CMK (cell line): ENCODE measurements at regions not wholly inside any gene's neighbourhood (a gene's known extent, or its start where the extent isn't known, plus 50 kb on each side); places are given as distances from the start of the nearest gene placed in this dataset.
"Not testable (repeated sequence)": the region's sequence is repeated elsewhere in the genome, so short reads cannot be mapped to it uniquely, and the experiment has no call there.

ENCODE experiments used
- DNase-seq: peaks from one replicate; pipeline ENCODE4 v3.0.0-alpha.2; 2010; ENCODE audit warnings: low read depth

DNA sequence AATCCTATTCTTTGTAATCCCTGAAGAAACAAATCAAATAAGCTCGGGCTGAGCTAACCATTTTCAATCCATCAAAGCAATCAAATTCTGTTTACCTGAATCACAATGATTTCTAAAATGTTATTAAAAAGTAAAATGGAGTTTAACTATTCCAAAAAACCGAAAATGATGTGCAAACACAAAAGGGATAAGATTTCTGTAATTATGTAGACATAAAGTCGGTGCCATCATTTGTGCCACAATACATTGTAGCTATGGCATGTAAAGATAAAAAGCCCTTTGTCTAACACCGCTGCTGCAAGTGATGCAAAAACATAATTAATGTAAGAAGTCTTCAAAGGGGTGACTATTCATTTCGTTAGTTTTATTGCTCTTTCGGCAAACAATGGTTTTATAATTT, 125.1 kb upstream of the FAM204A start:
- no peak for DNase-seq

DNA sequence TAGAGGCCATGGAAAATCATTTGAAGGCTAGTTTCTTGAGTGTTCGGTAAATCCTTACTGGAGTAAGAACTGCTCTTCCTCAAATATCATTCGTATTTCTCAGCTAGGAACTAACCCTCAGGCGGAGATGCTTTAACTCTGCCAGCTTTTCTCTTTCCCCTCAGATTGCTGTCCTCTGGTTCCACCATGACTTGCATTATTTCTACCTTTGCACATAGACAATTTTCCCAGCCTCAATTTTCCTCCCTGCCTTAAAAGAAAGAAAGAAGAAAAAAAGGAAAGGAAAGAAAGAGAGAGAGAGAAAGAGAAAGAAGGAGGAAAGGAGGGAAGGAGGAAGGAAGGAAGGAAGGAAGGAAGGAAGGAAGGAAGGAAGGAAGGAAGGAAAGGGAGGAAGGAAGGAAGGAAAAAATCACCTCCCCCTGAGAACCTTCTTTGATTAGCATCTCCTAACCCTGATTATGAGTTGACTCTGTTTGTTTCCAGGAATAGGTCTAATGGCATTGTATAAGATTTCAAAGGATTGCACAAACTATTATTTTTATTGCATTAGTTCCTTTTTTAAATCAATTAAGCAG, 123.3 kb upstream of the FAM204A start:
- no peak for DNase-seq

- DNase-seq = no peak
Observed at GRCh38 chr10:118463740-118464139, 121.6 kb upstream of the FAM204A start.

DNA sequence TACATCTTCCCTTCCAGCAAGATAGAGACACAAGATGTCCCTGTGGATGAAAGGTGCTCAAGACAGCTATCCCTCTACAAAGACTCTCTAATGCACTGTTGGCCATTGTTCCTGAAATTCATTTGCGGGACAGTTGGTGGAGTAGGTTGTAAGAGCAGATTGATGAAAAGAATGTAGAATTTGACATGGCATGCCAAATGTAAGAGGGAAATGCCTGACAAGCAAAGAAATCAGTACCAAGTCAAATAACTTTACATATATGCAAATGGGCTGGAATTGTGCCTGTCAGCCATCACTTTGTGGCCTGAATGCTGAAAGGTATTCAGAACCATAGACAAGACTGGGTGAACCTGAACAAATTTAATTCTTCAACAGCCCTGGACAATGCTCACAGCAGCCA, 120.3 kb upstream of the FAM204A start:
- DNase-seq = no peak

DNA sequence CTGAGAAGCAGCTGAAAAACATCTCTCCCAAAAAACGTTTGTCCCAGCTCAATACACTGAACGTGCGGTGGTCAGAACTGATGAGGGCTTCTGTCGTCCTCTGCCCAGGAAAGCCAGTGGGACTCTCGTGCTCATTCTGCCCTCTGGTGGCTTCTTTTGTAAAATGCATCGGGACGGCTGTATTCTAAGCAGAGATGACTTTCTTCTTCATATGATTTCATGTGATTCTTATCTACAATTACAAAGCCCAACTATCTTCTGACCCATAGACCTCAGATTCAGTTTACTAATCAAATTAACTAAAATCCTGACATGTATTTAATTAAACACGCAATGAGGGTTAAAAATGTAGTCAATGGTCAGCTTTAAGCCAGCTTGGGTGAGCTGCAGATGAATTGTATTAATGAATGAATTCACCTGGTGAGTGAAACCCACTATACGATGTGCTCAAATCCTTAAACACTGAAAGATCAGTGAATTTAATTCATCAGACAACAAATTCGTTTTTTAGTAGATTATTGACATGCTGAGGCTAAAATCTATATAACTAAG, 117.6 kb upstream of the FAM204A start:
- DNase-seq = peak; percentile 11

GRCh38 chr10:118458957-118459641, 117.0 kb upstream of the FAM204A start:
- DNase-seq = no peak

DNA sequence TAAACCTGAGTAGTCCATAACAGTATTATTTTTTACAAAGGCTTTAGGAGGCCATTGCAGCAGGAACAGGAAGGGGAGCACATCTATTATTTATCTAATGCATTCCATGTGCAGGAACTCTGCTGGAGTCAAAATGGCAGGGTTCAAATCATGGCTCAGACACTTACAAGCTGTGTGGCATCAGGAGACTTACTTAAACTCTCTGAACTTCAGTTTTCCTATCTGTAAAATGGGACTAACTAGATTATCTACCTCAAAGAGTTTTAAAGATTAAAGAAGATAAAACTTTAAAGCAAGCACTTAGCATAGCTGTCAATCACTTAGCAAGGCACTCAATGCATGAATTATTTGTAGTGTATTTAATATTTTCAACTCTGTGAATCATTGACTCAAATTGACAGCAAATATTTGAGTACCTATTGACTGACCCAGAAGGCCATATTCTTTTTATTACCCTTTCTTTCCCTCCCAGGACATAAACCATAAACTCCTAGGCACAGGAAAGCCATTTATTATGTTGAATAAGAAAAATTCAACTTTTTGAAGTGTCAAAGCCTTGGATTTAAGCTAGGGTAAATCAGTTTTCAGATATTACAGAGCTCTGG, 115.8 kb upstream of the FAM204A start:
- no peak for DNase-seq

- no peak for DNase-seq
Observed at GRCh38 chr10:118455181-118455695, 113.1 kb upstream of the FAM204A start.

GRCh38 chr10:118454211-118454610, 112.1 kb upstream of the FAM204A start:
- DNase-seq = no peak

GRCh38 chr10:118452098-118452497, 110.0 kb upstream of the FAM204A start:
- DNase-seq = no peak

GRCh38 chr10:118449521-118449920, 107.4 kb upstream of the FAM204A start:
- DNase-seq = no peak

GRCh38 chr10:118448744-118449143, 106.6 kb upstream of the FAM204A start:
- no peak for DNase-seq

DNA sequence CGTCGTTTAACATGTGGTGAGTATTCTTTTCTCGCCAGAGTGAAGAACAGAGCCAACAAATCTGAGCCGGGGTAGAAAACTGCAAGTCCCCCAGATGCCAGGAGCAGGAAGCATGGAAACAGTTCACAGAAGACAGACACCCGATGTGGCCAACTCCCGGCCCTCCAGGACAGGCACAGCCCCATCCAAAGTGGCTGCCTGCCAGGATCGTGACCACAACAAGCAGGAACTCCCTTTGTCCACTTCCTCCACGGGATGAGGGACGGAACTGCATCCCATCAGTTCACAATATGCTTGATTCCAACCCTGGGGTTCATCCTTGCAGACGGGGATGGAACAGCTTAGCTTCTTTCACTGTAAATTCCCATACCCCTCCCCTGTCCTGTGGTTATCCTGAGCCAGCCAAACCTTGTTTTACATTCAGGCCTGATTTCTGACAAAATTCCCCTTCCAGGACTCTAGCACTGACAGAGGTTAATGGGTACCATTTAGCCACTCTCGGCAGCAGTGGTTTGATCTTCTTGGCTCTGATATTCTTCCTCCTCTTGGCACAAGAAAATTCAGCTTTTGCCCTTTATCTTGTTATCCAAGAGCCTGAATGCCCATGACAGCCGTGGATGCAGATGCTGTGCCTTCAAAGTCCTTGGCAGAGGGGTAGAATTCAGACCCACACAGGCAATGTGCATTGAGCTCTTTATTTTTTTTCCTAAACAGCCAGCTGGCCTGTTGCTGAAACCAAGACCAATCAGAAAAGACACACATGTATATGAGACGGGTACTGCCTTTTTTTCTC, 105.5 kb upstream of the FAM204A start:
- no peak for DNase-seq

DNA sequence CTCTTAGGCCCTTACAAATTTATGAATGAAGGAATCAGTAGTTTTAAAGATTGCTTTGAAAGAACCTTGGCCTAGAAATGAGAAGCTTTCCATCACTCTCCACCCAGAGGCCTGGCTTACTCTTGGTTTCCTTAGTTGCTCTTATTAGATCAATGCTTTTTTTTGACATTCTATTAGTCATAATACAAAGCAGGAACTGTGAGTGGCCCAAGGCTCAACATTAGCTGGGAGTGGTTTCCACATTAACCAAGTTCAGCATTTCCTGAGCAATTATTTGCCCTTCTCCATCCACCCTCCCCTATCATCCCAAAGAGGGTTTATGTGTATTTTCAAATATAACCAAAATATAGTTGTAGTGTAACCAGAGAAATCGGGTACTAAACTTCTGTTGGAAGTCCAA, 103.4 kb upstream of the FAM204A start:
- DNase-seq = no peak

DNA sequence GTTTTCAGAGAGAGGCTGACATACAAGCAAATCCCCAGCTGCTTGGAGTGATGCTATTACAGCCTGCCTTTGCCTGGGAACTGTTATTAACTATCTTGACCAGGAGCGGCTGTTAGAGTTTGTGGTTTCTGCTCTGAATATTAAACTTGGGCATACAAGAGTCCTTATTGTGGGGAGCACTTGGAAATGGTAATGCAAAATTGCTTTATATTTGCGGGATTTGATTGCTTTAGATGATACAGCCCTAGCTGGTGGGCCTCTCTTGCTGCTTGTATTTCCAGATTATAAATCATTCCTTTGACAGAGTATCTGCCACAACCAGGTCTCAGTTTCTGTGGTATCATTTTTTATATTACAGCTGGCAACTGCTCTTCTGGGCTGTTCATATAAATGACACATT, 101.9 kb upstream of the FAM204A start:
- DNase-seq = no peak

DNA sequence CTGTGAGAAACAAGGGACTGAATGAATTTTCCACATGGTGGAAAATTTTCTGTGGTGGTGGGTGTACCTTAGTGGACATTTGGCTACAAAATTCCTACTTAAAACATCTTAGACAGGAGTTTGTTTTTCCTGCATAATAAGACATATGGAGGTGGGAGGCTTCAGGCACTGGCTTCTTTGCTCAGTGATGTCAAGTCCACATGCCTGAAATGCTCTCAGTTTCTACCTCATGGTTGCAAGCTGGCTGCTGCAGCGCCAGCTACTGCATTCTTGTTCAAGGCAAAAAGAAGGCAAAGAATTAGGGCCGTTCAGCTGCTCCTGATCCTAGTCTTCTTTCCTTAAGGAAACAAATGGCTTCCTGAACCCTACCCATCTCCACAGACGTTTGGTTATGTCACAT, 99.9 kb upstream of the FAM204A start:
- no peak for DNase-seq

- no peak for DNase-seq
Observed at GRCh38 chr10:118439824-118440223, 97.7 kb upstream of the FAM204A start.

DNA sequence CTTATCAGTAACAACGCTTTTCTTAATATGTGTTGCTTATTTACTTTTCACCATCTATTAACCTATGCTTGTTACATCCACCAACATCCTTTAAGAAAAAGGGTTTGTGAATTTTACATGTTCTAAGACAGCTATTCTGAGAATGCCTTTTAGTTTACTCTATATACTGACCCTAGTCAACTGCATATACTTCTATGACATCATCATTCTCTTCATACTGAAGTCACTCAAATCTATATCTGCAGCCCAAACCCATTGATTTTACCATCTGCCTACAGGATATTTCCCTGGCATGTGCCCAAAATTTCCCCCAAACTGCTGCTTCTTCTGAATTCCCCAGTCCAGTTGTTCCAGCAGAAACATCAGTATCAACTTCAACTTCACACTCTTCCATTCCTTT, 94.6 kb upstream of the FAM204A start:
- DNase-seq = no peak

DNA sequence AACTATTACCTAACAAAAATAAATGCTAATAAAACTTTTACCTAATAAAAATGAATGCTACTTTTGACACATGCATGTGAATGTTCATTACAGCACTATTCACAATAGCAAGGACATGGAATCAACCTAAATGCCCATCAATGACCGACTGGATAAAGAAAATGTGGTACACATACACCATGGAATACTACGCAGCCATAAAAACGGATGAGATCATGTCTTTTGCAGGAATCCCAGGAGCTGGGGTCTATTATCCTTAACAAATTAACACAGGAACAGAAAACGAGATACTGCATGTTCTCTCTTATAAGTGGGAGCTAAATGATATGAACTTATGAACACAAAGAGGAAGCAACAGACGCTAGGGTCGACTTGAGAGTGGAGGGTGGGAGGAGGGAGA, 88.1 kb upstream of the FAM204A start:
- no peak for DNase-seq

DNA sequence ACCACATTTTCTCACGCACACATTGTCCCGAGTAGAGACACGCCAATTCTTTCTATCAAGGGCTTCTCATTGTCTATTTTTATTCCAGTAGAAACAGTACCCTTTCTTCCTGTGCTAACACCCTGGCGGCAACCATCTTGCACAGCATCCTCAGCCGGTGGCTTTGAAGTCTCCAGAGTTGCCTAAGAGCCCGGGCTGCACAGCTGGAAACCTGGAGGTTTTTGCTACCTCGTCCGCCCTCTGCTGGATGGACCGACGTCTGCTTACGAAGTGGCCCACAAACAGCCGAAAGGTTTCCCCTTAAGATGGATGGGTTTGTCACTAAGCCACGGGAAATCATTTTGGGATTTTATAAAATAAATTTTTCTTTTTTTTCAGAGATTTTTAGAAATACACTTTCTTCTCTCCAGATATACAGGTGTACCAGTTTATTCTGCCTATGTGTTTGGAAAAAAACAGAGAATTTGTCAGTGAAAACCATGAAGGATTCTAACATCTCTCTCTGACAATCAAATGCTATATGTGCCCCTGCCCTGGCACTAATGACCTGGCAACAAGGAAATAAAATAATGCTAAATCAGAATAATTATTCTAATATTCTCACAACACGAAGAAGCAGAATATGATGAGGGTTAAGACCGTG, 81.8 kb upstream of the FAM204A start:
- peak; percentile 63 for DNase-seq

DNA sequence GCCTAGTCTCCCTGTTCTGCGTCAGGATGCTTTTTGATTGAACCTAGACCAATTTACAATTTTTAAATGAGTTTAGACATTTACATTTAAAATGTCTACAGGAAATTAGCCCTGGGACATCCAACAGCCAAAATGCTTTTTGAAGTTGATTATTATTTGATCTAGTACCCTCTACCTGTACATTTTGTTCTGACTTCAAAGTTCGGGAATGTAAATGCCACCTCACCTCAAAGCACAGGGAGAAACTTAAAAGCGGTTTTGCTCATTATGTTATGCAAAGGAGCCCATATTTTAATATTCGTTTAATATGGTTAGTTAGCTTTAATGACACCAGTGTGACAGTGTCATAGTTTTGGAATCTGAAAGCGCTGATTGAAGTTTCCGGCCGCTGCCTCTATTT, 80.1 kb upstream of the FAM204A start:
- DNase-seq = no peak

GRCh38 chr10:118420049-118420448, 77.9 kb upstream of the FAM204A start:
- not testable (repeated sequence) for DNase-seq
